ENCODE measurements at regions not wholly inside any gene's neighbourhood (a gene's known extent, or its start where the extent isn't known, plus 50 kb on each side); places are given as distances from the start of the nearest gene placed in this dataset.
A peak's percentile ranks its signal among the peaks of the same experiment; 100 is the strongest.

DNA sequence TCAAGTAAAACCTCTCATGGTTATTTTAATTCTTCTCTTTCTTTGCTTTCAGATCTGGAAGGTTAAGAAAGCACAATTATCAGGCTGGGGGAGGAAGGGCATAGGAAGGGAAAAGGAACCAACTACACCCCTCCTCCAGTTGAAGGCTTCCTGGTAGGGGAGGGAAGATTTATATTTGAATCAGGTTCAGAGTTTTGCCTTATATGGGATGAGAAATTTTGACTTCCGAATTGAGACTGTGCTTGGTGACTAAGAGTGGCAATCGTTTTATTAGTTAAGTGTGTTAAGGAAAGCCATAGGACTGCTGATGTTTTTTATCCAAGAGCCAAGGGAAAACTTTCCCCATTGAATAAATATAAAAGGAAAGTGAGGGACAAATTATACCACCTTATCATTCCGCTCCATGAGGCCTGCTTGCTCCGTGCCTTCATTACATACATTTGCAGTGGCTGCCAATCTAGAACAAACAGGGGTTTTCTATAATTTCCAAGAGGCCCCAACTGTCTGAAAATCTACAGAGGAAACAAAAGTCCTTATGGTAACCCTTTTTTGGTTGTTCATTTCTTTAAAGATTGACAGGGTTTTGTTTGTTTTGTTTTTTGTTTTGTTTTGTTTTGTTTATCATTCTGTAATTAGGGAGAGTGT is 115.7 kb upstream of the EPB41L4A start:
- H3K4me1 ChIP-seq (replicated peaks in 1 of 2; ENCODE audit: control insufficient read depth in 2 of 2, insufficient read depth in 2 of 2, low read length in 2 of 2): peaks cover 0 to 10% of the 10 kb centered on the region in 2 experiments; a peak in 3 of 5 replicates
- in situ Hi-C loops (cut with MboI): no loop called here
- BruUV-seq (replicated peaks): no TSS peak
- H3K9ac ChIP-seq (ENCODE audit: insufficient read depth in 1 of 2, low read depth in 2 of 2, low read length in 2 of 2): no peak overlapping the region
- ChIA-PET POLR2A (interaction anchor here (0.6 kb wide), 1 partner anchor 790 kb away, joined by 4 read pairs; no protein-coding TSS in a partner anchor), CTCF (ENCODE audit: low intra/inter-chr PET ratio) (no interaction called here)
- H4K20me1 ChIP-seq (replicated peaks; ENCODE audit: control insufficient read depth, insufficient read depth, low read length): no peaks in the 10 kb centered on the region
- no peaks in the 10 kb centered on the region for H3K9me3 ChIP-seq (replicated peaks; ENCODE audit: control insufficient read depth, insufficient read depth, low read depth, low read length)
- TF ChIP-seq, protein P1, sequence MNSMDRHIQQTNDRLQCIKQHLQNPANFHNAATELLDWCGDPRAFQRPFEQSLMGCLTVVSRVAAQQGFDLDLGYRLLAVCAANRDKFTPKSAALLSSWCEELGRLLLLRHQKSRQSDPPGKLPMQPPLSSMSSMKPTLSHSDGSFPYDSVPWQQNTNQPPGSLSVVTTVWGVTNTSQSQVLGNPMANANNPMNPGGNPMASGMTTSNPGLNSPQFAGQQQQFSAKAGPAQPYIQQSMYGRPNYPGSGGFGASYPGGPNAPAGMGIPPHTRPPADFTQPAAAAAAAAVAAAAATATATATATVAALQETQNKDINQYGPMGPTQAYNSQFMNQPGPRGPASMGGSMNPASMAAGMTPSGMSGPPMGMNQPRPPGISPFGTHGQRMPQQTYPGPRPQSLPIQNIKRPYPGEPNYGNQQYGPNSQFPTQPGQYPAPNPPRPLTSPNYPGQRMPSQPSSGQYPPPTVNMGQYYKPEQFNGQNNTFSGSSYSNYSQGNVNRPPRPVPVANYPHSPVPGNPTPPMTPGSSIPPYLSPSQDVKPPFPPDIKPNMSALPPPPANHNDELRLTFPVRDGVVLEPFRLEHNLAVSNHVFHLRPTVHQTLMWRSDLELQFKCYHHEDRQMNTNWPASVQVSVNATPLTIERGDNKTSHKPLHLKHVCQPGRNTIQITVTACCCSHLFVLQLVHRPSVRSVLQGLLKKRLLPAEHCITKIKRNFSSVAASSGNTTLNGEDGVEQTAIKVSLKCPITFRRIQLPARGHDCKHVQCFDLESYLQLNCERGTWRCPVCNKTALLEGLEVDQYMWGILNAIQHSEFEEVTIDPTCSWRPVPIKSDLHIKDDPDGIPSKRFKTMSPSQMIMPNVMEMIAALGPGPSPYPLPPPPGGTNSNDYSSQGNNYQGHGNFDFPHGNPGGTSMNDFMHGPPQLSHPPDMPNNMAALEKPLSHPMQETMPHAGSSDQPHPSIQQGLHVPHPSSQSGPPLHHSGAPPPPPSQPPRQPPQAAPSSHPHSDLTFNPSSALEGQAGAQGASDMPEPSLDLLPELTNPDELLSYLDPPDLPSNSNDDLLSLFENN (IDR thresholded peaks at IDR 0.05; ENCODE audit: low read depth in 2 of 2, low read length in 2 of 2): no peak
- TF ChIP-seq FOSL1 (tag; conservative IDR thresholded peaks at IDR 0.05) (0 out of 2 replicates have a peak, but pooled peaks have one; percentile 23), CCNT2 (IDR thresholded peaks at IDR 0.05; ENCODE audit: borderline replicate concordance, extremely low read depth, insufficient read length, low read depth, low read length) (no peak), SRF (CRISPR knock-in tag; IDR thresholded peaks at IDR 0.05) (peak in 1 of 2 experiments; percentile 91; a peak in 2 of 4 replicates), PRPF4 (IDR thresholded peaks at IDR 0.05; ENCODE audit: insufficient read depth, low read depth, low read length, poor library complexity, severe bottlenecking) (no peak), U2AF2 (optimal IDR thresholded peaks at IDR 0.05; ENCODE audit: low read depth, low read length) (no peak), ZNF124 (CRISPR knock-in tag; IDR thresholded peaks at IDR 0.05) (no peak), HDAC1 (IDR thresholded peaks at IDR 0.05) (no peak), MEIS2 (IDR thresholded peaks at IDR 0.05; ENCODE audit: partially characterized antibody) (peak; percentile 8), MCM5 (IDR thresholded peaks at IDR 0.05; ENCODE audit: low read depth) (no peak), ZNF445 (CRISPR knock-in tag; IDR thresholded peaks at IDR 0.05; ENCODE audit: low read depth) (no peak)
- TF ChIP-seq, protein P2, sequence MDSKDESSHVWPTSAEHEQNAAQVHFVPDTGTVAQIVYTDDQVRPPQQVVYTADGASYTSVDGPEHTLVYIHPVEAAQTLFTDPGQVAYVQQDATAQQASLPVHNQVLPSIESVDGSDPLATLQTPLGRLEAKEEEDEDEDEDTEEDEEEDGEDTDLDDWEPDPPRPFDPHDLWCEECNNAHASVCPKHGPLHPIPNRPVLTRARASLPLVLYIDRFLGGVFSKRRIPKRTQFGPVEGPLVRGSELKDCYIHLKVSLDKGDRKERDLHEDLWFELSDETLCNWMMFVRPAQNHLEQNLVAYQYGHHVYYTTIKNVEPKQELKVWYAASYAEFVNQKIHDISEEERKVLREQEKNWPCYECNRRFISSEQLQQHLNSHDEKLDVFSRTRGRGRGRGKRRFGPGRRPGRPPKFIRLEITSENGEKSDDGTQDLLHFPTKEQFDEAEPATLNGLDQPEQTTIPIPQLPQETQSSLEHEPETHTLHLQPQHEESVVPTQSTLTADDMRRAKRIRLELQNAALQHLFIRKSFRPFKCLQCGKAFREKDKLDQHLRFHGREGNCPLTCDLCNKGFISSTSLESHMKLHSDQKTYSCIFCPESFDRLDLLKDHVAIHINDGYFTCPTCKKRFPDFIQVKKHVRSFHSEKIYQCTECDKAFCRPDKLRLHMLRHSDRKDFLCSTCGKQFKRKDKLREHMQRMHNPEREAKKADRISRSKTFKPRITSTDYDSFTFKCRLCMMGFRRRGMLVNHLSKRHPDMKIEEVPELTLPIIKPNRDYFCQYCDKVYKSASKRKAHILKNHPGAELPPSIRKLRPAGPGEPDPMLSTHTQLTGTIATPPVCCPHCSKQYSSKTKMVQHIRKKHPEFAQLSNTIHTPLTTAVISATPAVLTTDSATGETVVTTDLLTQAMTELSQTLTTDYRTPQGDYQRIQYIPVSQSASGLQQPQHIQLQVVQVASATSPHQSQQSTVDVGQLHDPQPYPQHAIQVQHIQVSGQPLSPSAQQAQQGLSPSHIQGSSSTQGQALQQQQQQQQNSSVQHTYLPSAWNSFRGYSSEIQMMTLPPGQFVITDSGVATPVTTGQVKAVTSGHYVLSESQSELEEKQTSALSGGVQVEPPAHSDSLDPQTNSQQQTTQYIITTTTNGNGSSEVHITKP (IDR thresholded peaks at IDR 0.05; ENCODE audit: partially characterized antibody): peak; percentile 37
- TF ChIP-seq, protein P3, sequence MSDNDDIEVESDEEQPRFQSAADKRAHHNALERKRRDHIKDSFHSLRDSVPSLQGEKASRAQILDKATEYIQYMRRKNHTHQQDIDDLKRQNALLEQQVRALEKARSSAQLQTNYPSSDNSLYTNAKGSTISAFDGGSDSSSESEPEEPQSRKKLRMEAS (CRISPR knock-in tag; IDR thresholded peaks at IDR 0.05): no peak
- H2AFZ ChIP-seq (ENCODE audit: low read depth, low read length): no peak overlapping the region; the same call in 1 of the 2 replicates
- no peak overlapping the region for H3K4me2 ChIP-seq (ENCODE audit: insufficient read depth, low read length)
- DNase-seq (ENCODE audit: extremely low read depth in 1 of 4, low spot score in 3 of 4) (no peak), FAIRE-seq (peak; percentile 11), ATAC-seq (peak; percentile 25; the same call in 1 of the 3 replicates)
- H3K36me3 ChIP-seq (ENCODE audit: control insufficient read depth, insufficient read depth, low read length): no peaks in the 10 kb centered on the region
- 28% methylated on average over 4 of the region's 4 CpGs for WGBS (ENCODE audit: insufficient coverage, low coverage, missing lambda C conversion rate)
- intact Hi-C loops (cut with micrococcal nuclease): no loop called here
- no peaks in the 10 kb centered on the region for H3K27me3 ChIP-seq (ENCODE audit: control insufficient read depth in 2 of 2, insufficient read depth in 2 of 2, low read length in 2 of 2)
- H3K9me1 ChIP-seq (ENCODE audit: control insufficient read depth, insufficient read depth, low read length): no peaks in the 10 kb centered on the region
- H3K27ac ChIP-seq (ENCODE audit: extremely low read depth, low read depth, low read length): no peak overlapping the region
- H3K4me3 ChIP-seq: no peak overlapping the region
- no peaks in the 10 kb centered on the region for H3K79me2 ChIP-seq (ENCODE audit: control insufficient read depth, insufficient read depth, low read length)
